Activated CD4-positive, alpha-beta T cell treated with anti-CD3 and anti-CD28 coated beads for 36 hours (primary cell): ENCODE measurements at regions not wholly inside any gene's neighbourhood (a gene's known extent, or its start where the extent isn't known, plus 50 kb on each side); places are given as distances from the start of the nearest gene placed in this dataset.
A peak's percentile ranks its signal among the peaks of the same experiment; 100 is the strongest.

ENCODE experiments used
- ATAC-seq: fragments of 200-7000 bp; cut with Tn5 transposase; one replicate; pipeline ENCODE4 v1.10.0; 2021; ENCODE audit warnings: mild to moderate bottlenecking, moderate library complexity
- CTCF ChIA-PET: fragments of 350-600 bp; sonication (Branson Sonifier 250); formaldehyde crosslinking; loops from one replicate; lab custom pipeline; 2021; ENCODE audit warnings: antibody characterized with exemption; lab: Charles Lee
- POLR2A ChIA-PET: fragments of 350-600 bp; sonication (Branson Sonifier 250); formaldehyde crosslinking; loops from one replicate; lab custom pipeline; 2021; ENCODE audit warnings: antibody characterized with exemption, inconsistent platforms; lab: Charles Lee
- DNase-seq: peaks from one replicate; pipeline ENCODE4 v3.0.0-alpha.2; 2020
- H3K27ac Mint-ChIP-seq: one replicate; pipeline ENCODE4 v1.8.0; 2021; ENCODE audit warnings: mixed read lengths
- H3K27me3 Mint-ChIP-seq: one replicate; pipeline ENCODE4 v1.8.0; 2021; ENCODE audit warnings: mixed read lengths
- H3K36me3 Mint-ChIP-seq: one replicate; pipeline ENCODE4 v1.8.0; 2021; ENCODE audit warnings: low read depth, mixed read lengths
- H3K4me1 Mint-ChIP-seq: one replicate; pipeline ENCODE4 v1.8.0; 2021; ENCODE audit warnings: mixed read lengths
- H3K4me3 Mint-ChIP-seq: one replicate; pipeline ENCODE4 v1.8.0; 2021; ENCODE audit warnings: mild to moderate bottlenecking, moderate library complexity, mixed read lengths
- H3K9me3 Mint-ChIP-seq: one replicate; pipeline ENCODE4 v1.8.0; 2021; ENCODE audit warnings: low read depth, mixed read lengths
- intact Hi-C, 2 experiments: fragments of 100-400 bp; cut with DNase I in 1 of 2; cut with micrococcal nuclease in 1 of 2; formaldehyde crosslinking; loops; one replicate each; pipeline versions ENCODE4 v1.14.2 to v1.15.1; 2022 to 2024; cut with DNase I, micrococcal nuclease

DNA sequence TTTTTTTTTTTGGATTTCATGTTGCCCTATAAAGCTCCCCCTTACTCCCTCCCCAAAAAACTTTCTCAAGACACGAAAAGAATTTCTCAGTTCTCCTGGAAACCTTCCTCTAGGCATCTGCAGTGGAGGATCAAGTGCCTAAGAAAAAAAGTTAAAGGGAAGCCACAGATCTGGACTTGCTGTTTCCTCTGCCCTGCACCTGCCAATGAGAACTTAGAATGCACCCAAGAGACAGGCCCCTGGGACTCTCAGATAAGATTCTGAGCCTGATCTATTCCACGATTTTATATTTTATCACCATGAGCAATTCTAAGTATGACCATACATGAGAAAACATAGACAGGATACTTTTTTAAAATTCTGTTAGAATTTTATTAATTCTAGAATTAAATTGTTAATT is 728.9 kb downstream of the BCL11B start:
- Mint-ChIP-seq H3K4me1 (peaks cover 11% of the 10 kb centered on the region), H3K27ac (no peak overlapping the region), H3K9me3 (no peaks in the 10 kb centered on the region), H3K27me3 (no peaks in the 10 kb centered on the region), H3K4me3 (no peak overlapping the region), H3K36me3 (no peaks in the 10 kb centered on the region)
- DNase-seq (no peak), ATAC-seq (no peak)
- CTCF ChIA-PET = interaction anchor here (0.6 to 0.9 kb wide), 2 partner anchors 35 to 778 kb away, joined by 3 to 8 read pairs; no protein-coding TSS in a partner anchor
- POLR2A ChIA-PET = no interaction called here
- intact Hi-C loops = no loop called here

- H3K36me3 Mint-ChIP-seq = no peaks in the 10 kb centered on the region
Observed at GRCh38 chr14:98544174-98544573, 727.8 kb downstream of the BCL11B start.

DNA sequence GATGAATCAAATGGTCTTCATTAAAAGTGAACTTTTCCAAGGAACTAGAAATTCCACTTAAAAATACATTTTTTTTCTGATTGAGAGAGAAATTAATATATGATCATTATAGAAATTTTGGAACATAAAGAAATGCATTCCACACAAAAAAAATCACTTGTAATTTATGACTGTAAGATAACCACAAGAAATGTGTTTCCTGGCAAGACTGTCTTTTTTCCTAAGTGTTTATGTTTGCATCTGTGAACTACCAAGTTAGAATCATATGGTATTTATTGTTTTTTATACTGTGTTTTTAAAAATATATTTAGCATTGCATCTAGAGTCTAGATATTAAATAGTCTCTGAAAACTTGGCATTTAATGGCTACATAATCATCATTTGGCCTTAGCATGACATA is 726.8 kb downstream of the BCL11B start:
- H3K27me3 Mint-ChIP-seq = no peaks in the 10 kb centered on the region
- POLR2A ChIA-PET = no interaction called here
- intact Hi-C loops = no loop called here
- ATAC-seq (no peak), DNase-seq (no peak)
- no peak overlapping the region for H3K27ac Mint-ChIP-seq
- CTCF ChIA-PET = no interaction called here
- H3K9me3 Mint-ChIP-seq = peaks cover 2% of the 10 kb centered on the region
- H3K4me1 Mint-ChIP-seq = peaks cover 22% of the 10 kb centered on the region
- no peak overlapping the region for H3K4me3 Mint-ChIP-seq
- H3K36me3 Mint-ChIP-seq = peaks cover 2% of the 10 kb centered on the region

More at GRCh38 chr14:98544174-98544573, 727.8 kb downstream of the BCL11B start:
- ChIA-PET CTCF (no interaction called here), POLR2A (interaction anchor here (0.7 kb wide), 1 partner anchor 12 kb away, joined by 6 read pairs; no protein-coding TSS in a partner anchor)
- Mint-ChIP-seq H3K9me3 (no peaks in the 10 kb centered on the region), H3K27me3 (no peaks in the 10 kb centered on the region), H3K4me1 (peaks cover 22% of the 10 kb centered on the region), H3K27ac (no peak overlapping the region), H3K4me3 (no peak overlapping the region)
- ATAC-seq (no peak), DNase-seq (no peak)
- intact Hi-C loops = no loop called here

- peak overlapping the region; percentile 16 for H3K4me3 Mint-ChIP-seq
- ChIA-PET CTCF (interaction anchor here (0.7 kb wide), 1 partner anchor 73 kb away, joined by 3 read pairs; no protein-coding TSS in a partner anchor), POLR2A (no interaction called here)
- peaks cover 2% of the 10 kb centered on the region for H3K36me3 Mint-ChIP-seq
- H3K27ac Mint-ChIP-seq = peak overlapping the region; percentile 93
- peaks cover 22% of the 10 kb centered on the region for H3K4me1 Mint-ChIP-seq
- H3K9me3 Mint-ChIP-seq = peaks cover 2% of the 10 kb centered on the region
- H3K27me3 Mint-ChIP-seq = no peaks in the 10 kb centered on the region
- intact Hi-C loops = loop anchor here in 1 of 2 experiments (1.0 kb wide), 1 partner anchor 407 kb away; no protein-coding TSS in a partner anchor
- ATAC-seq = peak; percentile 94
- DNase-seq = peak; percentile 61
Observed at GRCh38 chr14:98548071-98548686, 723.8 kb downstream of the BCL11B start.

- ATAC-seq (no peak), DNase-seq (no peak)
- intact Hi-C loops = no loop called here
- Mint-ChIP-seq H3K9me3 (peaks cover 4% of the 10 kb centered on the region), H3K27me3 (no peaks in the 10 kb centered on the region), H3K4me1 (peaks cover 17% of the 10 kb centered on the region), H3K4me3 (no peak overlapping the region), H3K36me3 (peaks cover 5% of the 10 kb centered on the region), H3K27ac (no peak overlapping the region)
- ChIA-PET CTCF (no interaction called here), POLR2A (no interaction called here)
Observed at GRCh38 chr14:98551028-98551427, 721.0 kb downstream of the BCL11B start.

GRCh38 chr14:98555440-98555839 is 716.6 kb downstream of the BCL11B start:
- no peak overlapping the region for H3K4me3 Mint-ChIP-seq
- no peak for DNase-seq
- peaks cover 2% of the 10 kb centered on the region for H3K36me3 Mint-ChIP-seq

DNA sequence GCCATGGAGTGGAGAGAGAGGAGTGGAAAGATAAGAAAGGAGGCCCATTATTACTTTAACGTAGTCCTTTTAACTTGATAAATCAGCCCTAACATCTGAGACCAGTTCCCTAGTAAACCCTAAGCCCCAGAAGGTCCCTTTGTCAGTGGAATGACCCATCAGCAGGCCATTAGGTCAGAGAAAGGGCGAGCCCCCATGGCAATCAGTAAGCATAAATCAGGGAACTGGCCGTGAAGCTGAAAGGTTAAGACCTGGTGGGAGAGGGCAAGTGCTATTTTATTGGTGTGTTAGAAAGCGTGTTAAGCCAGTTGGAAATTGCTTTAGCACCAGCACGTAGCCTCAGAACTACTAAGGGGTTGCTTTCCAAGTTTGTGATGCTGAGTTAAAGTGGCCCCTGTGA is 708.0 kb downstream of the BCL11B start:
- H3K9me3 Mint-ChIP-seq = no peaks in the 10 kb centered on the region
- ChIA-PET POLR2A (no interaction called here), CTCF (no interaction called here)
- no peak overlapping the region for H3K27ac Mint-ChIP-seq
- ATAC-seq (no peak), DNase-seq (no peak)
- no peaks in the 10 kb centered on the region for H3K36me3 Mint-ChIP-seq
- H3K4me1 Mint-ChIP-seq = no peaks in the 10 kb centered on the region
- intact Hi-C loops = no loop called here
- H3K27me3 Mint-ChIP-seq = no peaks in the 10 kb centered on the region
- H3K4me3 Mint-ChIP-seq = no peak overlapping the region

More at GRCh38 chr14:98555440-98555839, 716.6 kb downstream of the BCL11B start:
- Mint-ChIP-seq H3K27me3 (no peaks in the 10 kb centered on the region), H3K4me1 (no peaks in the 10 kb centered on the region), H3K27ac (no peak overlapping the region), H3K9me3 (peaks cover 4% of the 10 kb centered on the region)
- POLR2A ChIA-PET = no interaction called here
- intact Hi-C loops = no loop called here
- CTCF ChIA-PET = interaction anchor here (0.6 kb wide), 1 partner anchor 711 kb away, joined by 3 read pairs; no protein-coding TSS in a partner anchor
- ATAC-seq = no peak

GRCh38 chr14:98564541-98564940 is 707.5 kb downstream of the BCL11B start:
- ChIA-PET CTCF (no interaction called here), POLR2A (no interaction called here)
- H3K27me3 Mint-ChIP-seq = no peaks in the 10 kb centered on the region
- no peaks in the 10 kb centered on the region for H3K4me1 Mint-ChIP-seq
- peaks cover under 1% of the 10 kb centered on the region for H3K9me3 Mint-ChIP-seq
- intact Hi-C loops = no loop called here
- DNase-seq = no peak
- ATAC-seq = no peak
- no peak overlapping the region for H3K27ac Mint-ChIP-seq
- no peak overlapping the region for H3K4me3 Mint-ChIP-seq
- no peaks in the 10 kb centered on the region for H3K36me3 Mint-ChIP-seq

DNA sequence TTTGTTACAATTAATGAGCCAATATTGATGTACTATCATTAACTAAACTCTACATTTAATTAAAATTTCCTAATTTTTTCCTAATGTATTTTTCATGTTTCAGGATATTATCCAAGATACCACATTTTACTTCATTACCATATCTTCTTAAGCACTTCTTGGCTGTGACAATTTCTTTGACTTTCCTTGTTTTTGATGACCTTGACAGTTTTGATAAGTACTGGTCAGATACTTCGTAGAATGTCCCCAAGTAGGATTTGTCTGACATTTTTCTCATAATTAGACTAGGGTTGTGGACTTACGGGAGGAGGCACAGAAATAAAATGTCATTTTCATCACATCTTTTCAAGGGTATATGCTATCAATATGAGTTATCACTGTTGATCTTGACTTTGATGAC is 700.9 kb downstream of the BCL11B start:
- Mint-ChIP-seq H3K9me3 (peaks cover 5% of the 10 kb centered on the region), H3K4me1 (peaks cover 4% of the 10 kb centered on the region), H3K4me3 (no peak overlapping the region), H3K36me3 (no peaks in the 10 kb centered on the region), H3K27me3 (no peaks in the 10 kb centered on the region), H3K27ac (no peak overlapping the region)
- ChIA-PET POLR2A (no interaction called here), CTCF (no interaction called here)
- ATAC-seq (no peak), DNase-seq (no peak)
- intact Hi-C loops = no loop called here

GRCh38 chr14:98573082-98573481 is 698.9 kb downstream of the BCL11B start:
- H3K4me3 Mint-ChIP-seq = no peak overlapping the region
- ChIA-PET POLR2A (no interaction called here), CTCF (no interaction called here)
- no peaks in the 10 kb centered on the region for H3K36me3 Mint-ChIP-seq
- peaks cover 5% of the 10 kb centered on the region for H3K9me3 Mint-ChIP-seq
- no peaks in the 10 kb centered on the region for H3K27me3 Mint-ChIP-seq
- no peak for ATAC-seq
- no peak for DNase-seq
- intact Hi-C loops = no loop called here
- peaks cover 4% of the 10 kb centered on the region for H3K4me1 Mint-ChIP-seq
- H3K27ac Mint-ChIP-seq = no peak overlapping the region

- intact Hi-C loops = no loop called here
- no peak overlapping the region for H3K27ac Mint-ChIP-seq
- peaks cover 4% of the 10 kb centered on the region for H3K4me1 Mint-ChIP-seq
- no peak overlapping the region for H3K4me3 Mint-ChIP-seq
- POLR2A ChIA-PET = no interaction called here
- H3K36me3 Mint-ChIP-seq = no peaks in the 10 kb centered on the region
- H3K27me3 Mint-ChIP-seq = peaks cover 4% of the 10 kb centered on the region
- ATAC-seq = no peak
- CTCF ChIA-PET = no interaction called here
- DNase-seq = no peak
- no peaks in the 10 kb centered on the region for H3K9me3 Mint-ChIP-seq
Observed at GRCh38 chr14:98576463-98576862, 695.5 kb downstream of the BCL11B start.

- intact Hi-C loops = no loop called here
- CTCF ChIA-PET = interaction anchor here (1.1 kb wide), 1 partner anchor 35 kb away, joined by 3 read pairs; no protein-coding TSS in a partner anchor
- POLR2A ChIA-PET = no interaction called here
- no peak for ATAC-seq
- DNase-seq = no peak
- no peak overlapping the region for H3K4me3 Mint-ChIP-seq
- H3K9me3 Mint-ChIP-seq = no peaks in the 10 kb centered on the region
- peaks cover 4% of the 10 kb centered on the region for H3K27me3 Mint-ChIP-seq
- H3K36me3 Mint-ChIP-seq = no peaks in the 10 kb centered on the region
- no peak overlapping the region for H3K27ac Mint-ChIP-seq
- H3K4me1 Mint-ChIP-seq = peaks cover 4% of the 10 kb centered on the region
Observed at GRCh38 chr14:98578204-98578603, 693.8 kb downstream of the BCL11B start.
